T-helper 9 cell (primary cell): ENCODE measurements at regions not wholly inside any gene's neighbourhood (a gene's known extent, or its start where the extent isn't known, plus 50 kb on each side); places are given as distances from the start of the nearest gene placed in this dataset.
"Not testable (repeated sequence)": the region's sequence is repeated elsewhere in the genome, so short reads cannot be mapped to it uniquely, and the experiment has no call there.

Experiments
- DNase-seq: peaks from one replicate; pipeline ENCODE4 v3.0.0-alpha.2; 2020

- no peak for DNase-seq
Observed at GRCh38 chr12:46084666-46085631, 94.6 kb upstream of the SCAF11 start.

DNA sequence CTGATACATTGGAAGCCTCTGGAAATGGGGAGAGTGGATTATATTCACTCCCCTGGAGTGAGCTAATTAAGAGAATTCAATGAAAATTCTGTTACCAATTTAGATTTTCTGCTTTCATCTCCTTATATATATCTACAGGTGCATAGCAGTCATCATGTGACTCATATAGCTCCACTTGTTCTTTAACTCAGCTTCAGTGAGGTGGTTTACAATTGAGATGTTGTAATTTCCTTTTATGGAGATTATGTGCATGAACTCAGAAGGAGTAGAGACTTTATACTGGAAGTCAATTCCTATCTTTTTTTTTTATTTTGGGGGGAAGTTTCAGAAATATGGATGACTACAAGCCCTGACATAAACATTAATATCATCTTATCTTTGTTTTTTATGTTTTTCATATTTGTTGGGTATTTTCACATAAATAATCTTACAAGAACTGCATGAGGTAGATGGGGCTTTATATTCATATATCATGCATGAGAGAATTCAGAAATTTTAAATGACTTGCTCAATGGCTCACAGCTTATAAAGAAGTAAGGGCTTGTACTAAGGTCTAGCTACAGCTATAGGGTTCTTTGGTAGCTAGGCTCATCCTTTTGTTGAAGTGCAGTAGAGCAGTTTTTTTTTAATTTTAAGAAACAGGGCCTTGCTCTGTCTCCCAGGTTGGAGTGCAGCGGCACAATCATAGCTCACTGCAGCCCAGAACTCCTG, 92.3 kb upstream of the SCAF11 start:
- DNase-seq: no peak

- DNase-seq: no peak
Observed at GRCh38 chr12:46073321-46073720, 82.9 kb upstream of the SCAF11 start.

GRCh38 chr12:46071769-46072624, 81.6 kb upstream of the SCAF11 start:
- peak; percentile 47 for DNase-seq

GRCh38 chr12:46071335-46071734, 81.0 kb upstream of the SCAF11 start:
- DNase-seq: no peak

DNA sequence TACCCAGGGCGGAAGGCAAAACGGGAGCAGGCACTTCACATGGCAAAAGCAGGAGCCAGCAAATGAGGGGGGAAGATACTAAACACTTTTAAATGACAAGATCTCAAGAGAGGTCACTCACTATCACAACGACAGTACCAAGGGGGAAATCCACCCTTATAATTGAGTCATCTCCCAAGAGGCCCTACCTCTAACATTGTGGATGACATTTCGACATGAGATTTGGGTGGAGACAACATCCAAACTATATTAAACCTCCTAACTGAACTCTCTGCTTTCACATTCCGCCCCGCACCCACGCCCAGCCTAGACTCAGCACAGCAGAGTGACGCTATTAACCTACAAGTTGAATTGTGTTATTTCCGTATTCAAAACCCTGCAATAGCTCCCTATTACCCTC, 76.7 kb upstream of the SCAF11 start:
- no peak for DNase-seq

DNA sequence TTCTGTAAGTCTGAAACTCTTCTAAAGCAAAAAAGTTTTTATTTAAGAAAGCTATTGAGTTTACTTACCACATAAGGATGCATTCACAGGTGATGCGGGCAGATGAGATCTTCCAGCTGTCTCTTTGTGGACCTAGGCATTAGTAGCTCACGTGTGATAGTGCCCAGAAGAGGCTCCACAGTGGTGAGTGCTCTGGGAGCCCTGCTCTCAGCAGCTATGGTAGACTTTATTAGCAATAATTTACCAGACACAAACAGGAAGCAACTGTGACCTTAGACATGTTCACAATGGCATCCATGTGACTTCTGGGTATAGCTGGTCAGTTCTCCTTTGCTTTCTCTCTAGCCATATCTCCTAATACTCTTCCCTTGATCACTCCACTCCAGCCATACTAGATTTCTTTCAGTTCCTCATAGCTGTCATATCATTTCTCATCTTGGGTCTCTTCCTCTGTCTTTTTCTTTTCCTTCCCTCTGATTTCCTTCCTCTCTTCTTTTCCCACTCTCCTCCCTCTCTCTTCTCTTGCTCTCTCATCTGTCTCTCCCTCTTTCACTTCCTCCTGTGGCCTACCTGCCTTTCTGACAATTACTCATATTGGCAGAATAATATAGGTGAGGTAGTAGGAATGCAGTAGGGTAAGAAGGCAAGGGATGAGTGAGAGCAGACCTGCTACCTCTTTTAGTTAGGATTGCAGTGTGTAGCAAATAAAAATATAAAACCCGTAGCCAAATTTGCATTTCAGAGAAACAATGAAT, 75.2 kb upstream of the SCAF11 start:
- no peak for DNase-seq

DNA sequence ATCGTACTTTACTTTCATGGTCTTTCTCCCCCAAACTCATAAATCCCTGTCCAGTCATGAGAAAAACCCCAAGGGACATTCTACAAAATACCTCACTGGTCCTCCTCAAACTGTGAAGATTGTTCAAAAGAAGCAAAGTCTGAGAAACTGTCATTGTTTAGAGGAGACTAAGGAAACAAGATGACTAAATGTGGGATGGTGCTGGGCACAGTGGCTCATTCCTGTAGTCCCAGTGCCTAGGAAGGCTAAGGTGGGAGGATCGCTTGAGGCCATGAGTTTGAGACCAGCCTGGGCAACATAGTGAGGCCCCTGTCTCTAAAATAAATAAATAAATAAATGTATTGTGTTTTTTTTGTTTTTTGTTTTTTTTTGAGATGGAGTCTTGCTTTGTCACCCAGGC, 74.2 kb upstream of the SCAF11 start:
- no peak for DNase-seq

- not testable (repeated sequence) for DNase-seq
Observed at GRCh38 chr12:46058697-46059096, 68.3 kb upstream of the SCAF11 start.

DNA sequence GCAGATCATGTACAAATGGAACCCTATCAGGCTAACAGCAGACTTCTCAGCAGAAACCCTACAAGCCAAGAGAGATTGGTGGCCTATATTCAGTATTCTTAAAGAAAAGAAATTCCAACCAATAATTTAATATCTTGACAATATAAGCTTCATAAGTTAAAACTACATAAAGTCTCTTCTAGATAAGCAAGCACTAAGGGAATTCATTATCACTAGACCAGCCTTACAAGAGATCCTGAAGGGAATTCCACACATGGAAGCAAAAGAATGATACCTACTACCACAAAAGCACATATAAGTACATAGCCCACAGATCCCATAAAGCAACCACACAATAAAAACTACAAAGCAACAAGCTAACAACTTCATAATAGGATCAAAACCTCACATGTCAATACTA, 60.4 kb upstream of the SCAF11 start:
- no peak for DNase-seq

DNA sequence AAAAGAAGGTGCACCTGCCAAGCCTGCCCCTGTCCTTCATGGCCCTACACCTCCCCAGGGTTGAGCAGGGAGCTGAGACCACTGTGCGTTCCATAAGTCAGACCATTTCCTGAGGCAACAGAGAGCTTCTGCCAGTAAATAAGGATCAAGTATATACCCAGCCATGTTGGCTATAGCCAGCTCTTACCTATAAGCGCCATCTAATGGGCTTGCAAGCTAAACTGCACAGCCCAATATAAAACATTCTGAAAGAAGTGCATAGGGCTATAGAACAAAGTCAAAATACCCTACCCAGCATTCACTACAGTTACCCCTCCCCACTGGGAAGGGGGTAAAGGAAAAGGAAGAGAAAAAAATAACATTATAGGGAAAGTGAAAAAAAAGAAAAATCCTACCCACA, 59.3 kb upstream of the SCAF11 start:
- DNase-seq: no peak

- DNase-seq: no peak
Observed at GRCh38 chr12:46046436-46046835, 56.1 kb upstream of the SCAF11 start.

GRCh38 chr12:46043972-46044520, 53.7 kb upstream of the SCAF11 start:
- DNase-seq: no peak
